Epithelial cell of proximal tubule (primary cell): ENCODE measurements at regions not wholly inside any gene's neighbourhood (a gene's known extent, or its start where the extent isn't known, plus 50 kb on each side); places are given as distances from the start of the nearest gene placed in this dataset.

ENCODE experiments used
- DNase-seq: peaks from one replicate; pipeline ENCODE4 v3.0.0-alpha.2; 2011; ENCODE audit warnings: low read depth
- H3K4me3 ChIP-seq: 2 replicates; pipeline ENCODE4 v1.5.1; 2011; ENCODE audit warnings: low read depth, mild to moderate bottlenecking, low read length
- TF ChIP-seq, protein P1 (sequence below): conservative IDR thresholded peaks from 2 replicates; pipeline ENCODE4 v1.5.1; 2012; ENCODE audit warnings: low read depth, mild to moderate bottlenecking, low read length

DNA sequence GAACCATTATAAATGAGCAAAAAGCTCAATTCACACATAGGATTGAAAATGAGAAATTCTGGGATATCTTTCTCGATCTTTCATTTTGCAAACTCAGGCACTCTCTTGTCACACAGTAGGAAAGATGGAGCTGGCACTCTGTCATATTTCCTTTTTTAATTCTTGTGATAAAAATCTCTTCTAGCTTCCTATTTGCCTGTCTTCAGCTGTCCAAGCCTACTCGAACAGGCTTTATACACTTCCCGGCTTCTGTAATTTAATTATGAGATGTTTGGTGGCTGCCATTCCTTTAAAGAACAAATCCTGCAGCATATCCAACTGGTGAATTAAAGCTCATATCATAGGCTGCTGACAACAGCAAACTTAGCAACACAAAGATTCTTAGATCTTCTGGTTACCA lies 1484.3 kb upstream of the PIK3C3 start:
- no peak for DNase-seq

DNA sequence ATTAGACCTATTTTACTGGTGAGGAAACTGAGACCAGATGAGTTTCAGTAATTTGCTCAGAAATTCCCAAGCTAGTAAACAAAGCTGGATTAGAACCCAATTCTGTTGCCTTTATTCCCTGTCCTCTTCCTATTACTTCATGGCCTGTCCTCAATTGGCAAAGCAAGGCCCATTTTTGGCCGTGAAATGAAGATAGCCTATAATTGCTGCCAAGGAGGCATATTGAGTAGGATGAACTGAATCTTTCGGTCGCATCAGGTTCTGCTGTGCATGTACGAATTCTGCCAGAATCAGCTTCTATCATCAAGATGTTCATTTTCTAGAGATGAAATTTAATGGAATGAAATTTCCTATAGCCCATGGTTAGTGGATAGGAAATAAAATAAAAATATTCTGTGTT lies 1485.2 kb upstream of the PIK3C3 start:
- TF ChIP-seq, protein P1, sequence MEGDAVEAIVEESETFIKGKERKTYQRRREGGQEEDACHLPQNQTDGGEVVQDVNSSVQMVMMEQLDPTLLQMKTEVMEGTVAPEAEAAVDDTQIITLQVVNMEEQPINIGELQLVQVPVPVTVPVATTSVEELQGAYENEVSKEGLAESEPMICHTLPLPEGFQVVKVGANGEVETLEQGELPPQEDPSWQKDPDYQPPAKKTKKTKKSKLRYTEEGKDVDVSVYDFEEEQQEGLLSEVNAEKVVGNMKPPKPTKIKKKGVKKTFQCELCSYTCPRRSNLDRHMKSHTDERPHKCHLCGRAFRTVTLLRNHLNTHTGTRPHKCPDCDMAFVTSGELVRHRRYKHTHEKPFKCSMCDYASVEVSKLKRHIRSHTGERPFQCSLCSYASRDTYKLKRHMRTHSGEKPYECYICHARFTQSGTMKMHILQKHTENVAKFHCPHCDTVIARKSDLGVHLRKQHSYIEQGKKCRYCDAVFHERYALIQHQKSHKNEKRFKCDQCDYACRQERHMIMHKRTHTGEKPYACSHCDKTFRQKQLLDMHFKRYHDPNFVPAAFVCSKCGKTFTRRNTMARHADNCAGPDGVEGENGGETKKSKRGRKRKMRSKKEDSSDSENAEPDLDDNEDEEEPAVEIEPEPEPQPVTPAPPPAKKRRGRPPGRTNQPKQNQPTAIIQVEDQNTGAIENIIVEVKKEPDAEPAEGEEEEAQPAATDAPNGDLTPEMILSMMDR: no peak

More for the DNA sequence above, 1484.3 kb upstream of the PIK3C3 start:
- TF ChIP-seq, protein P1: no peak
- no peak overlapping the region for H3K4me3 ChIP-seq

DNA sequence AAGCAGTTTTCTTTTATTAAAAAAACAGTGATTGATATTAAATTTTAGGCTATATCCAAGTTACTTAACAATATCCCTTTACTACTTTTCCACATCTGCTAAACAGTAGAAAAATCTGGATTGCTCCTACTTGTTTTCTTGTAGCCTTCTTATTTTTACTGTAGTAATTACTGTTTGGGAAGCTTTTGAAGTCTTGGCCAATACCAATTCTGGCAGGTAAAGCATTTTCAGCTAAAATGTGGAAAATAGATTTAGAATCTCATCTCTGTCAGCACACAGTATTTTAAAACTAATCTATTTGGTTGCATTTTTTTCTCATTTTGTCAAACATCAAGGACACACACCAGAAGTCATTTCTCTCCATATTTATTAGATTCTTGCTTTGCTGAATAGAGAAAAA lies 1485.7 kb upstream of the PIK3C3 start:
- TF ChIP-seq, protein P1: no peak
- no peak for DNase-seq

More for the DNA sequence above, 1485.2 kb upstream of the PIK3C3 start:
- H3K4me3 ChIP-seq: no peak overlapping the region
- no peak for DNase-seq

DNA sequence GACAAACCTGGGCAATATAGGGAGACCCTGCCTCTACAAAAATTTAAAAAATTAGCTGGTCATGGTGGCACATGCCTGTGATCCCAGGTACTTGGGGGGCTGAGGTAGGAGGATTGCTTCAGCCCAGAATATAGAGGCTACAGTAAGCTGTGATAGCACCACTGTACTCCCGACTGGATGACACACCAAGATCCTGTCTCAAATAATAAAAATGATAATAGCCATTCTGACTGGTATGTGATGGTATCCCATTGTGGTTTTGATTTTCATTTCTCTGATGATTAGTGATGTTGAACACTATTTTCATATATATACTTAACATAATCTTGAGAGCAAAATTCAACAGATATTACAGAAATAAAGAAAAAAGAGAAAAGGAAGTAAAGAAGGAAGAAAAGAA lies 1491.0 kb upstream of the PIK3C3 start:
- no peak for DNase-seq
- H3K4me3 ChIP-seq: no peak overlapping the region
- TF ChIP-seq, protein P1: no peak

More for the DNA sequence above, 1485.7 kb upstream of the PIK3C3 start:
- H3K4me3 ChIP-seq: no peak overlapping the region

DNA sequence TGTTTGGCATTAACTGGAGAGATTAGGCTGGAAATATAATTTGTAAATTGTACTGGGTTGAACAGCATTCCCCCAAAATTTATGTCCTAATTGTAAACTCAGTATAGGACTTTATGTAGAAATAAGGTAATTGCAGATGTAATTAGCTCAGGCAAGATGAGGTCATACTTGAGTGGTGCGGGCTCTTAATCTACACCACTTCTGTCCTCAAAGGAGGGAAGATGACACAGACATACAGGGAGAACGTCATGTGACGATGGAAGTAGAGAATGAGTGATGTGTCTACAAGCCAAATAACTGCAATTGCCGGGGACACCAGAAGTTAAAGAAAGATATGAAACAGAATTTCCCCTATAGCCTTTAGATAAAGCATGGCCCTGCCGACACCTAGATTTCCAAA lies 1501.1 kb upstream of the PIK3C3 start:
- TF ChIP-seq, protein P1: no peak
- DNase-seq: no peak
- no peak overlapping the region for H3K4me3 ChIP-seq

DNA sequence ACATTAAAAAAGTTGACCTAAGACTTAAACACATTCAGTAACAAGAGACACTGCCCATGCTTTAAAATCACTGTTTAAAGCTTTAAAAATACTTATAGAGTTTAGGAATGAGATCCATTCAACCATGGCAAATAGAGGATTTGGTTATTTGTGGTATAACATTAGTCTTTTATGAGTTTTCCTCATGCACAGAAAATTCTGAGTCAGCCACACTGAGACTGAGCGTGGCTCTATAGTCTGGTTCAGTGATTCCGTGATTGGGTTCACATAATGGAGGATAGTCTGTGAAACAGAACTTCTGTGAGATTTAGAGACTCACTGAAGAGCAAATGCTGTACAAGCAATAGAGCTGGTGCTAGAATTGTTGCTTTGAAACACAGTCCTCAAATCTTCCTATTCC lies 1502.4 kb upstream of the PIK3C3 start:
- TF ChIP-seq, protein P1: no peak
- no peak overlapping the region for H3K4me3 ChIP-seq
- no peak for DNase-seq

DNA sequence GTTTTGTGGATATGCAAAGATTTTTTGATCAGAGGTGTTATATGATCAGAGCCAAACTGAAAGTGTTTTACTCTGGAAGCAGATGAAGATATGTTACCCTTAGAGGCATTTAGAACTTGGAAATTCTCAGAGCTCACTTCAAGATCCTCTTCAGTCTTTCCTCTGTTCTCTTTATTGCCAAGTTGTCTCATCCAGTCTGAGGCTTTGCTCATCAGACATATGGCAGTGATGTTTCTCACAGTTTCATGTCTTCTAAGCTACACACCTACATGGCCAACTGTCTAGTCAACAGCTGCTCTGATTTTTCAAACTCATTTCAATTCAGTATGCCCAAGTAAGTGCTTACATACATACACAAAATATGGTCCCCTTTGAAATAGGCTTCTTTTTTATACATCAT lies 1504.3 kb upstream of the PIK3C3 start:
- no peak overlapping the region for H3K4me3 ChIP-seq
- TF ChIP-seq, protein P1: no peak
- no peak for DNase-seq
